ENCODE measurements at regions not wholly inside any gene's neighbourhood (a gene's known extent, or its start where the extent isn't known, plus 50 kb on each side); places are given as distances from the start of the nearest gene placed in this dataset.

- TF ChIP-seq CTCF (IDR thresholded peaks at IDR 0.05) (no peak), POLR2AphosphoS5 (IDR thresholded peaks at IDR 0.05; ENCODE audit: low read depth, low read length) (no peak), TCF7L2 (IDR thresholded peaks at IDR 0.05; ENCODE audit: low read depth, low read length) (no peak), REST (IDR thresholded peaks at IDR 0.05; ENCODE audit: insufficient read depth in 1 of 2, low read depth in 2 of 2, low read length in 1 of 2) (no peak)
Measured at GRCh38 chr2:76501641-76502040, 790.9 kb upstream of the GCFC2 start.

Data from Panc1 (cell line).